ENCODE measurements at regions not wholly inside any gene's neighbourhood (a gene's known extent, or its start where the extent isn't known, plus 50 kb on each side); places are given as distances from the start of the nearest gene placed in this dataset.
"Not testable (repeated sequence)": the region's sequence is repeated elsewhere in the genome, so short reads cannot be mapped to it uniquely, and the experiment has no call there.

- no peak overlapping the region for H3K4me3 ChIP-seq (ENCODE audit: low read depth, low read length)
- no peak for TF ChIP-seq CTCF (conservative IDR thresholded peaks at IDR 0.05; ENCODE audit: low read depth, low read length)
- DNase-seq (ENCODE audit: low read depth) = no peak
Observed at GRCh38 chr1:5731110-5731423, 261.2 kb downstream of the NPHP4 start.

GRCh38 chr1:5730272-5731109 is 261.7 kb downstream of the NPHP4 start:
- DNase-seq (ENCODE audit: low read depth) = no peak
- no peak for TF ChIP-seq CTCF (conservative IDR thresholded peaks at IDR 0.05; ENCODE audit: low read depth, low read length)
- no peak overlapping the region for H3K4me3 ChIP-seq (ENCODE audit: low read depth, low read length)

GRCh38 chr1:5729636-5730145 is 262.5 kb downstream of the NPHP4 start:
- no peak for DNase-seq (ENCODE audit: low read depth)
- no peak overlapping the region for H3K4me3 ChIP-seq (ENCODE audit: low read depth, low read length)

GRCh38 chr1:5728663-5729355 is 263.4 kb downstream of the NPHP4 start:
- no peak for TF ChIP-seq CTCF (conservative IDR thresholded peaks at IDR 0.05; ENCODE audit: low read depth, low read length)
- DNase-seq (ENCODE audit: low read depth) = no peak
- H3K4me3 ChIP-seq (ENCODE audit: low read depth, low read length) = no peak overlapping the region

More at GRCh38 chr1:5729636-5730145, 262.5 kb downstream of the NPHP4 start:
- no peak for TF ChIP-seq CTCF (conservative IDR thresholded peaks at IDR 0.05; ENCODE audit: low read depth, low read length)

GRCh38 chr1:5727871-5728643 is 264.2 kb downstream of the NPHP4 start:
- H3K4me3 ChIP-seq (ENCODE audit: low read depth, low read length) = no peak overlapping the region
- no peak for DNase-seq (ENCODE audit: low read depth)
- no peak for TF ChIP-seq CTCF (conservative IDR thresholded peaks at IDR 0.05; ENCODE audit: low read depth, low read length)

GRCh38 chr1:5727191-5727590 is 265.0 kb downstream of the NPHP4 start:
- no peak for TF ChIP-seq CTCF (conservative IDR thresholded peaks at IDR 0.05; ENCODE audit: low read depth, low read length)
- H3K4me3 ChIP-seq (ENCODE audit: low read depth, low read length) = no peak overlapping the region
- no peak for DNase-seq (ENCODE audit: low read depth)

- DNase-seq (ENCODE audit: low read depth); H3K4me3 ChIP-seq (ENCODE audit: low read depth, low read length): not testable (repeated sequence)
Observed at GRCh38 chr1:5726586-5727184, 265.5 kb downstream of the NPHP4 start.

Measured in epithelial cell of proximal tubule (primary cell).